Suprapubic skin (tissue), 4 donors: ENCODE measurements at regions not wholly inside any gene's neighbourhood (a gene's known extent, or its start where the extent isn't known, plus 50 kb on each side); places are given as distances from the start of the nearest gene placed in this dataset.
A peak's percentile ranks its signal among the peaks of the same experiment; 100 is the strongest.

Experiments used
- DNase-seq, 2 donors: peaks; one replicate each; pipeline ENCODE4 v3.0.0-alpha.2; 2019; ENCODE audit warnings: low spot score in 2 of 2
- H3K27ac ChIP-seq: fragments of 200-600 bp; sonication (generic); one replicate; pipeline ENCODE4 v1.5.1; 2019
- H3K27me3 ChIP-seq: fragments of 200-600 bp; sonication (generic); one replicate; pipeline ENCODE4 v1.5.1; 2019
- H3K36me3 ChIP-seq: fragments of 200-600 bp; sonication (generic); one replicate; pipeline ENCODE4 v1.5.1; 2019
- H3K4me1 ChIP-seq: fragments of 200-600 bp; sonication (generic); one replicate; pipeline ENCODE4 v1.5.1; 2019
- H3K4me3 ChIP-seq: fragments of 200-600 bp; sonication (generic); one replicate; pipeline ENCODE4 v1.5.1; 2019; ENCODE audit warnings: mild to moderate bottlenecking
- H3K9me3 ChIP-seq: fragments of 200-600 bp; sonication (generic); one replicate; pipeline ENCODE4 v1.5.1; 2019
- EP300 ChIP-seq: sonication (generic); formaldehyde crosslinking; IDR thresholded peaks from one replicate; pipeline ENCODE4 v1.6.1; 2017; ENCODE audit warnings: antibody characterized with exemption
- POLR2A ChIP-seq, 2 donors: fragments of 450-650 bp; IDR thresholded peaks; one replicate each; pipeline ENCODE4 v1.6.1; 2017; ENCODE audit warnings: antibody characterized with exemption in 2 of 2, mild to moderate bottlenecking in 2 of 2, moderate library complexity in 2 of 2
- POLR2AphosphoS5 ChIP-seq, 3 donors: sonication (generic); formaldehyde crosslinking; IDR thresholded peaks; one replicate each; pipeline ENCODE4 v1.6.1; 2017; ENCODE audit warnings: antibody characterized with exemption in 3 of 3
- WGBS: methylation state at CpG from one replicate; pipeline ENCODE4 v1.1.5; 2018; 5-methylcytosine and 5-hydroxymethylcytosine counted together
- TF ChIP-seq, protein P1 (sequence below), 2 donors: fragments of 200-600 bp in 1 of 2; fragments of 450-650 bp in 1 of 2; sonication (generic) in 1 of 2; IDR thresholded peaks; one replicate each; pipeline ENCODE4 v1.5.1; 2016 to 2019; ENCODE audit warnings: antibody characterized with exemption in 2 of 2, mild to moderate bottlenecking in 1 of 2, moderate library complexity in 1 of 2

DNA sequence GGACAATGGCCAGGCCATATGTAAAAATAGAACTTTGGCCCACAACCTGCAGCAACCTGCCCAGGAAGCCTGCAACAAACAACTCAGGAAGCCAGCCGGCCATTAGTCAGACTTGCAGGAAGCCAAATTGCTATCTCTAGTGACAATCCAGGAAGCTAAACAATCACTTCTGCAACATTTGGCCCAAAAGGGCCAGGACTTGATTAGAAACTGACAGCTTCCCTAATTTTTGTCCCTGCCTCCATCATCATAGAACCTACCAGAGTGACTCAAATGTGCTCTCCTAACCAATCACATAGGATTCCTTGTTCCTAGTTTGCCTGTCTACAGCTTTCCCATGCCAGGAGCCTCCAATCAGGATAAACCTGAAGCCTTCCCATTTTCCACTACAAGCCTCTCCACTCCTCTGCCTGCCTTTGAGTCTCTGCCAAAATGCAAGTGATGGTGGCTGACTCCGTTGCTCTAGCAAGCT is 639.3 kb downstream of the PTPRU start:
- H3K36me3 ChIP-seq = no peaks in the 10 kb centered on the region
- no peak overlapping the region for H3K27ac ChIP-seq
- H3K4me3 ChIP-seq = no peak overlapping the region
- peaks cover 22% of the 10 kb centered on the region for H3K27me3 ChIP-seq
- no peaks in the 10 kb centered on the region for H3K9me3 ChIP-seq
- peak in 1 of 2 donors; percentile 24 for DNase-seq
- WGBS = 23% methylated on average over 2 of the region's 2 CpGs
- TF ChIP-seq EP300 (no peak), POLR2AphosphoS5 (IDR thresholded peaks at IDR 0.05) (no peak), POLR2A (IDR thresholded peaks at IDR 0.05) (no peak)
- TF ChIP-seq, protein P1, sequence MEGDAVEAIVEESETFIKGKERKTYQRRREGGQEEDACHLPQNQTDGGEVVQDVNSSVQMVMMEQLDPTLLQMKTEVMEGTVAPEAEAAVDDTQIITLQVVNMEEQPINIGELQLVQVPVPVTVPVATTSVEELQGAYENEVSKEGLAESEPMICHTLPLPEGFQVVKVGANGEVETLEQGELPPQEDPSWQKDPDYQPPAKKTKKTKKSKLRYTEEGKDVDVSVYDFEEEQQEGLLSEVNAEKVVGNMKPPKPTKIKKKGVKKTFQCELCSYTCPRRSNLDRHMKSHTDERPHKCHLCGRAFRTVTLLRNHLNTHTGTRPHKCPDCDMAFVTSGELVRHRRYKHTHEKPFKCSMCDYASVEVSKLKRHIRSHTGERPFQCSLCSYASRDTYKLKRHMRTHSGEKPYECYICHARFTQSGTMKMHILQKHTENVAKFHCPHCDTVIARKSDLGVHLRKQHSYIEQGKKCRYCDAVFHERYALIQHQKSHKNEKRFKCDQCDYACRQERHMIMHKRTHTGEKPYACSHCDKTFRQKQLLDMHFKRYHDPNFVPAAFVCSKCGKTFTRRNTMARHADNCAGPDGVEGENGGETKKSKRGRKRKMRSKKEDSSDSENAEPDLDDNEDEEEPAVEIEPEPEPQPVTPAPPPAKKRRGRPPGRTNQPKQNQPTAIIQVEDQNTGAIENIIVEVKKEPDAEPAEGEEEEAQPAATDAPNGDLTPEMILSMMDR (IDR thresholded peaks at IDR 0.05) = no peak
- no peaks in the 10 kb centered on the region for H3K4me1 ChIP-seq

DNA sequence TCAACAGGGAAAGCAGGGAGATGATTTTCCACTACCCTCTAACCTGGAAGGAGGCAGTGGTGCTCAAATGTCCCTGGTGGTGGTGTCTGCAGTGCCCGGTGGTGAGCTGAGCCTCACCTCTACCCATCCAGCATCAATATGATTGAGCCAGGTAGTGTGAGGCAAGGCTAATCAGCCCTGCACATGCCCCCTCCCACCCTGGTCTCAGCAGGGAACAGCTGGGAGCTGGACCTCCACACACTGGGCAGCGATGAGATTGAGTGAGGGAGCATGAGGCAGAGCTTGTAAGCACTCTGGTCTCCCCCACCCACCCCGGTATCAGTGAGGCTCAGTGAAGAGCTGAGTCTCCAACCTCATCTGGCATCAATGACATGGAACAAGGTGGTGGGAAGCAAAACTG is 634.3 kb downstream of the PTPRU start:
- no peak overlapping the region for H3K4me3 ChIP-seq
- no peak for DNase-seq
- peaks cover 20% of the 10 kb centered on the region for H3K27me3 ChIP-seq
- TF ChIP-seq EP300 (no peak), POLR2AphosphoS5 (IDR thresholded peaks at IDR 0.05) (no peak), POLR2A (IDR thresholded peaks at IDR 0.05) (no peak)
- TF ChIP-seq, protein P1 (IDR thresholded peaks at IDR 0.05) = no peak
- no peaks in the 10 kb centered on the region for H3K9me3 ChIP-seq
- H3K4me1 ChIP-seq = no peaks in the 10 kb centered on the region
- WGBS = 90% methylated on average over 2 of the region's 3 CpGs
- H3K27ac ChIP-seq = no peak overlapping the region
- H3K36me3 ChIP-seq = no peaks in the 10 kb centered on the region

DNA sequence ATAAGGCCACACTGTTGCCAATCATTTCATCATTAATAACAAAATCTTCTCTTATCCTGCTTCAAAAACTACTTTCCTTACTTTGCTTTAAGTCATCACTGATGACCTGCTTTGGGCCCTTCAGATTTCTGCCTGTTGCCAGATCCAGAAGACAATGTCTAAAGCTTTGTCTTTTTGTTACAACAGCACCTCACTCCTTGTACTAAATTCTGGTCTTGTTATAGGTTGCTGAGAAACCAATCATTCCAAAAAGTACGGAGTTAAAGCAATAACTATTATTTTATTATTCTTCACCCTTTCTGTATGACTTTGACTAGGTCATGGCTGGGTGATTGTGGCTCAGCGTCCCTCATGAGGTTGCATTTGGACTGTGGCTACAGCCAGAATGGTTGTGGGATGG is 633.5 kb downstream of the PTPRU start:
- WGBS = 87% methylated on average over 2 of the region's 2 CpGs
- H3K4me1 ChIP-seq = no peaks in the 10 kb centered on the region

DNA sequence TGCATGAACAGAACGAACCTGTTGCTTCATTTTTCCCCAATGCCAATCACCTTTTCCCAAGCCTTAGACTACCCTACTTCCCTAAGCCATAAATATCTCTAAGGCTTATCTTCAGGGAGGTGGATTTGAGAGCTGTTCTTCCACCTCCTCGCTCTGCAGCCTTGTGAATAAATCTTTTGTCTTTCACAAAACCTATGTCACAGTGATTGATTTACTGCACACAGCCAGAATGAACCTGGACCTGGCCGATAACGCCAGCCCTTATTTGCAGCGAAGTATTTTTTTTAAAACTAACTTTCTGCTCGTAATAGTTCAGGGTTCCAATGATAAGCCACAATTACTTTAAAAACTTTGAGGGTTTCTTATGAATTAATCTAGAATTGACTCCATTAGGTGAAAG is 632.6 kb downstream of the PTPRU start:
- H3K36me3 ChIP-seq = no peaks in the 10 kb centered on the region
- no peak overlapping the region for H3K27ac ChIP-seq
- 58% methylated on average over 6 of the region's 6 CpGs for WGBS
- H3K4me3 ChIP-seq = no peak overlapping the region
- peaks cover 22% of the 10 kb centered on the region for H3K27me3 ChIP-seq
- H3K4me1 ChIP-seq = no peaks in the 10 kb centered on the region
- H3K9me3 ChIP-seq = no peaks in the 10 kb centered on the region
- DNase-seq = no peak
- TF ChIP-seq EP300 = no peak
- TF ChIP-seq, protein P1 (IDR thresholded peaks at IDR 0.05) = no peak
- no peak for TF ChIP-seq POLR2A (IDR thresholded peaks at IDR 0.05)
- no peak for TF ChIP-seq POLR2AphosphoS5 (IDR thresholded peaks at IDR 0.05)

More for the DNA sequence above, 633.5 kb downstream of the PTPRU start:
- no peak for DNase-seq
- peaks cover 20% of the 10 kb centered on the region for H3K27me3 ChIP-seq
- no peak overlapping the region for H3K27ac ChIP-seq
- H3K36me3 ChIP-seq = no peaks in the 10 kb centered on the region
- H3K4me3 ChIP-seq = no peak overlapping the region
- H3K9me3 ChIP-seq = no peaks in the 10 kb centered on the region
- TF ChIP-seq POLR2AphosphoS5 (IDR thresholded peaks at IDR 0.05) (no peak), EP300 (no peak), POLR2A (IDR thresholded peaks at IDR 0.05) (no peak)
- TF ChIP-seq, protein P1 (IDR thresholded peaks at IDR 0.05) = no peak

DNA sequence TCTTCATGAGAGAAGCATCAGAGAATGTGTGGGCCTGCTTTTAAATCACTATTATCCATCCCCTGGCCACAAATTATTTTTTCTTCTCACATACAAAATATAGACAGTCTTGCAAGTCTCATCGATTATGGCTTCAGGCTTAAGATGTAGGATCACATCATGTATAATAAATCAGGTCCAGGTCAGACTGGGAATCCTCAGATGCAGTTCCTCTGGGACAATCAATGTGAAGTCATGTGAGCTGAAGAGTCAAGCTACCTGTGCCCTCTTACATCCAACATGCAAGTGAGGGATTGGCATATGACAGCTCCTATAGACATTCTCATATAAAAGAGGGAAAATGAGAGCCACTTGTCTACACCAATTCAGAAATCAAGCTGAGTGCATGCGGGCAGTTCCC is 631.8 kb downstream of the PTPRU start:
- Histone ChIP-seq H3K4me3 (no peak overlapping the region), H3K36me3 (no peaks in the 10 kb centered on the region), H3K4me1 (no peaks in the 10 kb centered on the region), H3K27me3 (peaks cover 22% of the 10 kb centered on the region), H3K27ac (no peak overlapping the region), H3K9me3 (no peaks in the 10 kb centered on the region)
- WGBS = 90% methylated on average over 2 of the region's 2 CpGs
- TF ChIP-seq POLR2A (IDR thresholded peaks at IDR 0.05) (no peak), EP300 (no peak), POLR2AphosphoS5 (IDR thresholded peaks at IDR 0.05) (no peak)
- TF ChIP-seq, protein P1 (IDR thresholded peaks at IDR 0.05) = no peak
- DNase-seq = no peak
